ENCODE measurements at regions not wholly inside any gene's neighbourhood (a gene's known extent, or its start where the extent isn't known, plus 50 kb on each side); places are given as distances from the start of the nearest gene placed in this dataset.

- peak; percentile 72 for DNase-seq
Measured at GRCh38 chr10:78250313-78251015, 216.8 kb downstream of the RPS24 start.

GRCh38 chr10:78251016-78251385, 217.3 kb downstream of the RPS24 start:
- no peak for DNase-seq

- no peak for DNase-seq
Measured at GRCh38 chr10:78252286-78252685, 218.6 kb downstream of the RPS24 start.

- no peak for DNase-seq
Measured at GRCh38 chr10:78253063-78253853, 219.6 kb downstream of the RPS24 start.

- no peak for DNase-seq
Measured at GRCh38 chr10:78254013-78254412, 220.3 kb downstream of the RPS24 start.

- DNase-seq = no peak
Measured at GRCh38 chr10:78255214-78255613, 221.6 kb downstream of the RPS24 start.

- no peak for DNase-seq
Measured at GRCh38 chr10:78255796-78256638, 222.4 kb downstream of the RPS24 start.

GRCh38 chr10:78258323-78259030, 224.8 kb downstream of the RPS24 start:
- peak; percentile 6 for DNase-seq

- no peak for DNase-seq
Measured at GRCh38 chr10:78259391-78259790, 225.7 kb downstream of the RPS24 start.

- DNase-seq = no peak
Measured at GRCh38 chr10:78260141-78260540, 226.5 kb downstream of the RPS24 start.

- DNase-seq = no peak
Measured at GRCh38 chr10:78260680-78261079, 227.0 kb downstream of the RPS24 start.

- no peak for DNase-seq
Measured at GRCh38 chr10:78261291-78261690, 227.6 kb downstream of the RPS24 start.

- no peak for DNase-seq
Measured at GRCh38 chr10:78262860-78263259, 229.2 kb downstream of the RPS24 start.

- no peak for DNase-seq
Measured at GRCh38 chr10:78263521-78263988, 229.9 kb downstream of the RPS24 start.

GRCh38 chr10:78264361-78264760, 230.7 kb downstream of the RPS24 start:
- DNase-seq = no peak

GRCh38 chr10:78266741-78267469, 233.2 kb downstream of the RPS24 start:
- no peak for DNase-seq

- DNase-seq = no peak
Measured at GRCh38 chr10:78267598-78267997, 233.9 kb downstream of the RPS24 start.

- no peak for DNase-seq
Measured at GRCh38 chr10:78269060-78269459, 235.4 kb downstream of the RPS24 start.

- no peak for DNase-seq
Measured at GRCh38 chr10:78272329-78272728, 238.7 kb downstream of the RPS24 start.

GRCh38 chr10:78274491-78274890, 240.8 kb downstream of the RPS24 start:
- DNase-seq = no peak

- no peak for DNase-seq
Measured at GRCh38 chr10:78276139-78276538, 242.5 kb downstream of the RPS24 start.
